GM19438 (cell line): ENCODE measurements at regions not wholly inside any gene's neighbourhood (a gene's known extent, or its start where the extent isn't known, plus 50 kb on each side); places are given as distances from the start of the nearest gene placed in this dataset.
"Not testable (repeated sequence)": the region's sequence is repeated elsewhere in the genome, so short reads cannot be mapped to it uniquely, and the experiment has no call there.

Source experiments
- ATAC-seq: cut with Tn5 transposase; IDR thresholded peaks from one replicate; pipeline ENCODE4 v1.9.1; 2021; ENCODE audit warnings: low read depth; ENCODE audit not compliant: unreplicated experiment

DNA sequence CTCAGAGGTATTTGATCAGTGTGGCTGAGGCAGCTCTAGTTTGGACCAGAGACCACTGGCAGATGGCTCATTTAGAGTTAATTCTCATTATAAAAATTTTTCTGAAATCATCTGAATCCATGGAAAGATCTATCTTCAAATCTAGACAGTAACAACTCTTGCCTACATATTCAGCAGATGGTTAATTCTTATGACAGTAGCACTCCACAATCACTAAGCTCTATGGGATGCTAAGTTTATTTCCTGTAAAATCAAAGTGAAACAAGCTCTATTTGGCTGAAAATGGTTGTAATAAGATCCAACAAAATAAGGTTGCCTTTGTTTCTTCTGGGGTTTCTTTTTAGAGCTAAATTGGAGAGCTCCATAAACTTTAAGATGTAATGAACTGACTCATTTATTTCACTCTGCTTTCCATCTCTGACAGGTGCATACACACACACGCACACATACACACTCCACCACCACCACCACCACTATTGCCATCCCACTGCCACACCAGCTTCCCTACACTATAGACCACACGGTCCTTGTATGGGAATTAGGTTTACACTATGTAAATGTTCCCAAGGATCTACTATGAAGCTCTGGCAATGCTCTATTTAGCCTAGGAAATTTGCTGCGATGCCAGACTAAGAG, 293.1 kb downstream of the RPAP3 start:
- no peak for ATAC-seq

DNA sequence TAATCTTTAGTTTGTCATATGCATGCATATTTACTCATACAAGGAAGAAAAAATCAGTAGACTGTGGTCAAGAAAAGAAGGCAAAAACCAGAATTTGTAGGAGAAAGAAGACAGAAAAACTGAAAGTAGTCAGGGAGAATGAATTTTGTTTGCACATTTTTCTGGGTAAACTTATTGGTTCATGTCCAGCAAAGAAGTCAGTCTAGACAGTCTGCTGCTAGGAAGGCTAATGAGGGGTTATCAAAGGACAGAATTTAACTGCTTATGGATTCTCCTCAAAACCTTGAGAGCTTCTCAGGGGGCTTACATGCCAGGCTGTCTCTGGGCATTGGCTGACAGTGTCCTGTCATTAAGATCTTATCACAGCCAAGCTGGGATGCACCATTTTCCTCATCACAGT, 293.9 kb downstream of the RPAP3 start:
- ATAC-seq: no peak

DNA sequence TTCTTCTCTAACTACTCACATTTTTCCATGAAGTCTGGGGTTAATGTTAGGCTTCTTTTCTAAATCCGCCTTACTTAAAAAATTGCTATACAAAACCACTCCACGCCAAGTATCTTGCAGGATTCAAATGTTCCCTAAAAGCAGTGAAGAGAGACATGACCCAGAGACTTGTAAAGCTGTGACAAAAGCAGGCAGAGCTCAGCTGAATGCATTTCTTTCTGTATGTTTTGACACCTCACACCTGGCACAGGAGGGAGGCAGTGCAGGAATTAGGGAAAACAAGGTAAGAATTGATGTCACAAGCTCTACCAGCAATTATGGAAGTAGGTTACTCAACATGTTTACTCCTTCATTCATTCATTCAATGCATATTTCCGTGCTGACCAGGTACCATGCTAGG, 295.0 kb downstream of the RPAP3 start:
- ATAC-seq: no peak

DNA sequence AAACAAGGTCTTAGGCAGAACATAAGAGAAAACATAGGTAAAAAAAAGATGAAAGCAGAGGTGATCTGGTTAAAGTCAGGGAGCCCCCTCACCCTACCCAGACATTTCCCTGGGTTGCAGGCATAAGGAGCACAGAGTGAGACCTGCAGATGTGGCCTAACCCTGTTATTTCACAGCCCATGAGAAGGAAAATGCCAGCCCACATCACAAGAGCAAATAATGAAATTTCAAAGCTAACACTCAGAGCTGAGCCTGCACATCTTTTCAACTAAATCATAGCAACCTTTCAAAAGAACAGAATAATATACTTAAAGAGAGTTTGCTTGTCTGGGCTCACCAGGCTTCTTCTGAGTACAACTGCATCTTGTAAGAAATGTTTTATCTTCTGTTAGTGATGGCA, 295.4 kb downstream of the RPAP3 start:
- ATAC-seq: no peak

DNA sequence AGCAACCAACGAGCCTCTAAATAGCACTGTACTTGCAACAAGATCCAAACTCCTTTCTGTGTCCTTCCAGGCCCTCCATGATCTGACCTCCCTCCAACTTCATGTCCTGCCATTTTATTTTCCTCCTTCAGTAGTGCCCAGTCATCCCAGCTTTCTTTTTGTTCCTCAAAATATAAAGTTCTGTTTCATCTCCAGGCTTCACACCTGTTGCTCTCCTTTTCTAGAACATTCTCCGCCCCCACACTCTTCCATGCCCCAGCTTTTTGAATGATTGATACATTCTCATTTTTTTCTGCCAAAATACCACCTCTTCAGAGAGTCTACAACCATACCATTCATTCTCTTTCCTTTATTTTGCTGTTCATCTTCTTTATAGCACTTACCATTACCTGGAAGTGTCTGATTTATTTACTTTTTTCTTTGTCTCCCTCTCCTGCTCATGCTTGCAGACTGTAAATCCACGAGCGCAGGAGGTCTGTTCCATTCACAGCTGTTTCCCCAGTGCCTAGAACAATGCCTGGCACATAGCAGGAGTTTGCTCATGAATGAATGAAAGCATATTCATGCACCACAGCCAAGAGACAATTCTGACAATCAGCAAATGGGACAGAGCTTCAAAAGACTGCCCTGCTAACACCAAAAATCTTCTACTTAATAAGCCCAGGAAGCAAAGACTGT, 296.4 kb downstream of the RPAP3 start:
- ATAC-seq: no peak

DNA sequence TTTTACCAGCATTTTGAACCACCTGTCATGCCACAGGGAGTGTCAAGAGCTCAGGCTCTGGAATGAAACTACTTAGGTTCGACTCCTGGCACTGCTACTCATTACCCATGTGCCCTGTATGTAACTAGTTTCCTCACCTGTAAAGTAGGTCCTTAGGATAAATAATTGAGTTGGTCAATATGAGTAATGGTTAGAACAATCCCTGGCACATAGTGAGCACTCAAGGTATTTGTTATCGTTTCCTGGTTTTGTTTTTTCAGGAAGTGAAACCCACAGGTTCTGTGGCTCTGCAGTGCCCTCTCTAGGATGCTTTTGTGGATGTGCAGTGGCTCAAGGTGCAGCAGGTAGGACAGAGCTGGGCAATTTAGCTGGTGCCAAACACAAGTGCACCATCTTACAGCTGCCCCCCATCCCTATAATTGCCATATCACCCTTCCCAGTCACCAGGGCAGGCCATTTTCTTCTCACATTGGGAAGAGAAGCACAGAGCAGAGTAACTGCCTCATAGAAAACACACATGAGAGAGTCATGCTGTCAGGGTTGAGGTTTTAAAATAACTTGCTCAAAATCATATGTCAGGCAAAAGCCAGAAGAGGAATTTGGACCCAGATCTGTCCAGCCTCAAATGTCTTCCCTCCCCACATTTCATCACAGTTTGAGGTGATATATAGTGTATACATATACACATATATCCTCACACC, 297.5 kb downstream of the RPAP3 start:
- ATAC-seq: peak; percentile 93

DNA sequence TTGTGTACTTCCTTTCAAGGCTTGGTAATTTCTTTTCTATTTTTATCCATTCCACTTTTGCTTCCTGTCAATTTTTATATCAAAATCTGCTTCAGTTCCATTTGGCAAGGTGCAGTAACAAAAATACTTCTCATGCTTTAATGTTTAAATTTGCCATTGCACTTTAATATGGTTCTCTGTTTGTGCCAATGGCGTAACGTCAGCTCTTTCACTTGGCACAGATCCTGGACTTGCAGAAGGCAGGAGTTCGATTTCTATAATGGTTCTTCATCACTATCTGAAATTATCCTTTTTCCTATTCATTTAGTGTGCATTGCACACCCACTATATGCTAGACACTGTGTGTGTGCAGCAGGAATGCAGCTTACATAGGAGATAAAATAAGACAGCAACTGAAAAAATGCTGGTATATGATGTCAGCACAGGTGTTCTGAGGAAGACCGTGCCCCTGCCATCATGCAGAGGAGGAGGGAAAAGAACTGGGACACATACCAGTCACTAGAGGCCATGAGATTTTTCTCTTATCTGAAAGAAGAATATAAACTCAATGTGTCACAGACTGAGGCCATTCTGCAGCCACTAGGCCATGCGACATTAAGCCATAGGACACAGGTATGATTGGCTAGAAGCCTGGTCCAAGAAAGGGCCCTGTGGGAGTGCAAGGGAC, 298.2 kb downstream of the RPAP3 start:
- no peak for ATAC-seq

DNA sequence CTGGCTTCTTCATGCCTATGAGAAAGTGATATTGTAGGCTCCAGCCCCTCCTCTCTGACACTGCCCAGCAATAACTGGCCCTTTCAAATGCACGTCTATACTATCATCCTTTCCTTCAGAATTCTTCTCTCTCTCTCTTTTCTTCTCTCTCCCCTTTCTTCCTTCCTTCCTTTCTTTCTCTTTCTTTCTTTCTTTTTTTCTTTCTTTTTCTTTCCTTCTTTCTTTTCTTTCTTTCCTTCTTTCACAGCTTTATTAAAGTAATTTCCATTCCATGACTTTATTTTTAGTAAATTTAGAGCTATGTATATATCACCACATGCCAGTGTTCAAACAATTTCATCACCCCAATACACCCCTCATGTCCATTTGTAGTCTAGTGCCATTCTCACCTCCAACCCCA, 302.1 kb downstream of the RPAP3 start:
- ATAC-seq: no peak

DNA sequence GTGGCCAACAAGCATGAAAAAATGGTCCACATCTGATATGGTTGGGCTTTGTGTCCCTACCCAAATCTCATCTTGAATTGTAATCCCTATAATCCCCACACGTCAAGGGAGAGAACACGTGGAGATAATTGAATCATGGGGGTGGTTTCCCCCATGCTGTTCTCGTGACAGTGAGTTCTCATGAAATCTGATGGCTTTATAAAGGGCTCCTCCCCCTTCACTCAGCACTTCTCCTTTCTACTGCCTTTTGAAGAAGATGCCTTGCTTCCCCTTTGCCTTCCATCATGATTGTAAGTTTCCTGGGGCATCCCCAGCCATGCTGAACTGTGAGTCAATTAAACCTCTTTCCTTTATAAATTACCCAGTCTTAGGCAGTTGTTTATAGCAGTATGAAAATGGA, 304.6 kb downstream of the RPAP3 start:
- not testable (repeated sequence) for ATAC-seq

DNA sequence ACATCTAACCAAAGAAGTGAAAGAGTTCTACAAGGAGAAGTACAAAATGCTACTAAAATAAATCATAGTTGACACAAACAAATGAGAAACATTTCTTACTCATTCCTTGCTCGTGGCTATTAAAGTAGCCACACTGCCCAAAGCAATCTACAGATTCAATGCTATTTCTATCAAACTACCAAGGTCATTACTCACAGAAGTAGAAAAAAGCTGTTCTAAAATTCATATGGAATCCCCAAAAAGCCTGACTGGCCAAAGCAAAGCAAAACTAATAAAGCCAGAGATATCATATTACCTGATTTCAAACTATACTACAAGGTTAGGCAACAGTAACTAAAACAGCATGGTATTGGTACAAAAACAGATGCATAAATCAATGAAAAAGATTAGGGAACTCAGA, 305.6 kb downstream of the RPAP3 start:
- no peak for ATAC-seq

DNA sequence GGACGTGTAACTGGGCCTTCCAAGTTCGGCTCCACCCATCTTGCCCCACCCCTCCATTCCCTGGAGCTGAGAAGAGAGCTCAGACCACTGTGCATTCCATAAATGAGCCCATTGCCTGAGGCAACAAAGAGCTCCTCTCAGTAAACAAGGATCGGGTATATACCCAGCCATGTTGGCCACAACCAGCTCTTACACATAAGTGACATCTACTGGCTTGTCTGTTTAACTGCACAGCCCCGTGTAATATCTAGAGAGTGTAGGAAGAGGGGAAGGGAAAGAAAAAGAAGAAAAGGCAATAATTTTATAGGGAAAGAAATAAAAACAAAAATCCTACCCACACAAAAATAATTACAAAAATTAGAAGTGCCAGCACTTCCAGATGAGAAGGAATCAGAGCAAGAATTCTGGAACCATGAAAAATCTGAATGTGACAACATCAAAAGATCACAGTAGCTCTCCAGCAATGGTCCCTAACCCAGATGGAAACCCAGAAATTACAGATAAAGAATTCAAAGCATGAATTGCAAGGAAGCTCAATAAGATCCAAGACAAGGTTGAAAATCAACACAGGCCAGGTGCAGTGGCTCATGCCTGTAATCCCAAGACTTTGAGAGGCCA, 308.1 kb downstream of the RPAP3 start:
- peak; percentile 51 for ATAC-seq

DNA sequence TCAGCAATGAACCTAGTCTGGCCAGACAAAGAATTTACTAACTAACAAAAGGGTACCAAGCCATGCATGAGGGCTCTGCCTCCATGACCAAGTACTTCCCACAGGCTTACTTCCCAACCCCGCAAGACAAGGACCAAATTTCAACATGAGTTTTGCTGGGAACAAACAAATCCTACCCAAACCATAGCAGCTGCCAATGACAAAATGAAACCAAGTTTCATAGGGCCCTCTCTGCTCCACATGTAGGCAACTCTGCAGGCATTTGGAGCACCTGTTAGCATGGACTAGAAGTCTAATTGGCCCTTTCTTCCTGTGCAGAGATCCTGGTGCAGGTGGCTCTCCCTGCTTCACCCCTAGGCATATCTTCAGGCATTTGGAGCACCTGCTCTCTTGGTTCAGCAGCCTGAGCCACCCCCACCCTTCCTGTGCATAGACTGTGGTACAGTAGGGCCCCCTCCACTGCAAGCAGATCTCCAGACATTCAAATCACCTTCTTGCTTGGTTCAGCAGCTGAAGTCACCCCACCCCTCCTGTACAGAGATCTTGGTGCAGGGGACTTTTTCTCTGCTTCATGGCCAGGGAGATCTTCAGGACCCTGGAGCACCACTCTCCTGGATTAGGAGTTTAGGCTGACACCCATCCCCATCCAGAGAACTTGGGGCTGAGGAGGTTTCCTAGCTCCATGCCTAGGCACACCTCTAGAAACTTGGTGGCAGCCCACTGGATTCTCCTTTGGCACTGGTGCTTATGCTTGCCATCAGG, 308.7 kb downstream of the RPAP3 start:
- no peak for ATAC-seq

DNA sequence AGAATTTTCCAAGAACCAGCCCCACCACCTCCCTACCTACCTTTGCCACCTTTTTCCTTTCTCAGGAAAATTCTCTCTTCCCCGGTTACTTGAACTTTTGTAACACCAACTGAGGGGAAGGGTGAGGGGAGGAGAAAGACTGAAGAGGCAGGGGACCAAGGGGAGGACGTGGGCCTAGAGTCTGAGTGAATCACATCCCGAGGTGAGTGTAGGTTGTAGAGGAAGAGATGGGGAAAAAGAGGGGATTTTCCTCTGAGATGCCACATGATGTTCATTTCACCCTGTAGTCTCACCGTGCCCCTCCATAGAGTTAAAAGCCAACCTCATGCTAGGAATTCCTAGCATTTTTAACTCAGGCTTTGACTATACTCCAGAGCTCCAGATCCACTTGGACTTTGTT, 311.8 kb downstream of the RPAP3 start:
- no peak for ATAC-seq

DNA sequence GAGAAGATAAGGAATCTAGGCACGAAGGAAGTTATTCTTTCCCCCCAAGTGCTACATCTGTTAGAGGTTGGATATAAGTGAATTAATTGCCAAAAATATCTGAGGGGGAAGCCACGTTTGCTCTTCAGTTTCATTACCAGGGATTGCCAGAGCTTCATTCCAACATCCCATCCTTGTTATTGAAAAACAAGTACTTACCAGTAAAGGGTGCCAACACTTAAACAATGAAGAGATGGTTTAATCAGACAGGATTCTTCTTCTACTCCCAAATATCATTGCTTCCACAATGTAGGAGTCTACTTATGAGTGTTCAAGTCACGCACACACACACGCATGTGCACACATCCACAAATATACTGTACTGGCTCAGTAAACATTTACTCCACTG, 312.4 kb downstream of the RPAP3 start:
- no peak for ATAC-seq

DNA sequence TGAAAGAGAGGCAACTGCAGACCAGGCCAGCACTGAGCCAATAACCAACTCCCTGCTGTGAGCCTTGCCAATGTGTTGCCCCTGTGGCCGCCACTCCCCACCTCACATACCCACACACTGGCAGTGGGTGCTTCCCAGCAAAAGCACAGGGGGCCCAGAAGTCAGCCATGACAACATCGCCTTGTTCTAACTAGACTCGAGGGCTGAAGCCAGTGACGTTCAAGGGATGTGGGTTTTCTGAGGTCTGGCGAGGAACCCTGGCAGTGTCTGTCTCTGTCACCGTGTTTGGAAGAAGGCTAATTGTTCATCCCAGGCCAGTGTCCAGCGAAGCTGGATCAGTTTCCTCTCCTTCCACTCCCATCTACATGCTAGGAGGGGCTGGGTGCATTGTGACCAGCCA, 311.8 kb upstream of the AMIGO2 start:
- ATAC-seq: no peak

DNA sequence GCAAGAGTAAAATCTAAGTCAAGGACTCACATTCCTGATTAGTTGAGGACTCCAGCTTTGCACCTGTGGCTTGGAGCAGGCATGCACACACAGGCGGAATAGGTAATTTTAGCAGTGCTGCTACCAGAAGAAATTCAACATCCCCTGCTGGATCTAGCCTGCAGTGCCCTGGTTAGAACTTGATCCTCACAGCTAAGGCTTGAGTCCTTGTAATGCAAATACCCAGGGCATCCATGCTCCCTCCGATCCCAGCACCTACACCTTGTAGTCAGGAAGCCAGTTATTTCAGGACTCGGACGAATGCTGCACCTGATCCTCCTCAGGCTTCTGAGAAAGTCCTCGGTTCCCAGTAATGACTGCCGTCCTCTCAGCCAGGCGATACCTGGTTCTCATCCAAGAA, 309.0 kb upstream of the AMIGO2 start:
- ATAC-seq: no peak

DNA sequence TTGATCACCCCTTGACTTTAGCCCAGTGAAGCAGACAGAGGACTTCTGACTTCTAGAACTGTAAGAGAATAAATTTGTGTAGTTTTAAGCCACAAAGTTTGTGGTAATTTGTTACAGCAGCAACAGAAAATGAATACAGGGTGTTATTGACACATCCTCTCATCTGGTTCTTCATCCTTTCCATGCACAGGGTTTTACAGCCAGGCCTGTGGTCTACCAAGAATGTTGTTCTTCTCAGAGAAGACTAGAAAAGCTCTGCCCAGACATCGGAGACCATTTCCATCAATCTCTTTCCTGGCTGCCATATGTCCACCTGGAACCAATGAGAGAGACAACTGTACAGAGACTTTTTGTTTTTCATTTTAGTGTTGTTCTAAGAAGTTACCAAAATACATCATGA, 308.2 kb upstream of the AMIGO2 start:
- no peak for ATAC-seq

DNA sequence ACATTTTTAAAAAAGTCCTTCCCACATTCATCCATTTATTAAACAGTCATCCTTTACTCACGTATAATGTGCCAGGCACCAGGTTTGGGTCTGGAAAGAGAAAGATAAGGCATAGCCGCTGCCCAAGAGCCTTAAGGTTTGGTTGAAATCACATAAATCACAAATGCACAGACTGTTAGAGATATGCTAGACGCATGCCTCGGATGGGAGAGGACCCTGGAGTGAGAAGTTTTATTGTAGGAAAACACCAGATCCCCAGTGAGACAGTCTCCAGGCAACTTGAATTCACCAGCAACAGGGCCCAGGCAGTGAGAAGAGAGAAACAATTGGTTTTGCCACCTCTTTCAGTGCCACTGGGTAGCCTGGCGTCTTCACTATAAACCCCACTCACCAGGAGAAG, 305.9 kb upstream of the AMIGO2 start:
- ATAC-seq: no peak

DNA sequence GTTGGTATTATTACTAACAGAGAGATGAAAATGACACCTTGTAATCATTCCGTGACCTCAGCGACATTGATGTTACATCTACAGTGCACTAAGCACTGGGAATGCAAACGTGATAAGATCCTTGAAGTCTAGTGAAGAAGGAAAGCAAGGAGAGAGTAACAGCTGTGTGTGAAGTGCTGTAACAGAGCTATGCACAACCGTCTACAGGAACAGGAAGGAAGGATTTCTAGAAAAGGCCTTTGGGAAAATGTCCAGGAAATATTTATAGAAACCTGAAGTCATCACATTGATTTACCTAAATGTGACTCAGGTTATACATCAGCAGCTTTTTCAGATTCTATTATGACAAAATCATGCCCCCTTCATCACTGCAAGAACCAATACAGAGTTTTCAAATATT, 304.2 kb upstream of the AMIGO2 start:
- ATAC-seq: no peak

DNA sequence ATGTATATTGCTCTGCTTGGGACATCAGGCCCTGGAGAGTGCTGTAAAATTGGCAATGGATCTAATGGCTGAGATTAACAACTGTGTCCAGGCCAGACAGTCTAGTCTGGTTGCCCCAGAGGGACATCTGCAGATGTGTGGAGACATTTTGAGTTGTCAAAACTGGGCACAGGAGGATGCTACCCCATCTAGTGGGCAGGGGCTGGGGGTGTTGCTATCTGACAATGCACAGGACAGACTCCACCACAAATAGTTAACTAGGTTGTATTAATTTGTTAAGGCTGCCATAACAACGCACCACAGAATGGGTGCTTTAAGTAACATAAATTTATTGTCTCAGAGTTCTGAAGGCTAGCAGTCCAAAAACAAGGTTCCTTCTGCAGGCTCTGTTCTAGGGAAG, 302.5 kb upstream of the AMIGO2 start:
- ATAC-seq: no peak
